Stimulated activated effector memory CD8-positive, alpha-beta T cell treated with anti-CD3 and anti-CD28 coated beads, Interleukin-12 subunit alpha, Interleukin-12 subunit beta, amount 100 ng/mL, for 72 hours (primary cell): ENCODE measurements at regions not wholly inside any gene's neighbourhood (a gene's known extent, or its start where the extent isn't known, plus 50 kb on each side); places are given as distances from the start of the nearest gene placed in this dataset.

Source experiments
- ATAC-seq: fragments of 150-1000 bp; cut with Tn5 transposase; 2 replicates; pipeline ENCODE4 v1.10.0; 2021
- DNase-seq, 2 donors: peaks; one replicate each; pipeline ENCODE4 v3.0.0; 2021 to 2022; ENCODE audit warnings: low spot score in 2 of 2
- H3K27ac Mint-ChIP-seq: one replicate; pipeline ENCODE4 v1.8.0; 2022; ENCODE audit warnings: mild to moderate bottlenecking, mixed read lengths
- H3K36me3 Mint-ChIP-seq: one replicate; pipeline ENCODE4 v1.8.0; 2022; ENCODE audit warnings: mild to moderate bottlenecking, mixed read lengths
- H3K4me1 Mint-ChIP-seq: one replicate; pipeline ENCODE4 v1.8.0; 2022; ENCODE audit warnings: mixed read lengths
- H3K4me3 Mint-ChIP-seq: one replicate; pipeline ENCODE4 v1.8.0; 2022; ENCODE audit warnings: mild to moderate bottlenecking, mixed read lengths
- H3K9me3 Mint-ChIP-seq: one replicate; pipeline ENCODE4 v1.8.0; 2022; ENCODE audit warnings: mixed read lengths

DNA sequence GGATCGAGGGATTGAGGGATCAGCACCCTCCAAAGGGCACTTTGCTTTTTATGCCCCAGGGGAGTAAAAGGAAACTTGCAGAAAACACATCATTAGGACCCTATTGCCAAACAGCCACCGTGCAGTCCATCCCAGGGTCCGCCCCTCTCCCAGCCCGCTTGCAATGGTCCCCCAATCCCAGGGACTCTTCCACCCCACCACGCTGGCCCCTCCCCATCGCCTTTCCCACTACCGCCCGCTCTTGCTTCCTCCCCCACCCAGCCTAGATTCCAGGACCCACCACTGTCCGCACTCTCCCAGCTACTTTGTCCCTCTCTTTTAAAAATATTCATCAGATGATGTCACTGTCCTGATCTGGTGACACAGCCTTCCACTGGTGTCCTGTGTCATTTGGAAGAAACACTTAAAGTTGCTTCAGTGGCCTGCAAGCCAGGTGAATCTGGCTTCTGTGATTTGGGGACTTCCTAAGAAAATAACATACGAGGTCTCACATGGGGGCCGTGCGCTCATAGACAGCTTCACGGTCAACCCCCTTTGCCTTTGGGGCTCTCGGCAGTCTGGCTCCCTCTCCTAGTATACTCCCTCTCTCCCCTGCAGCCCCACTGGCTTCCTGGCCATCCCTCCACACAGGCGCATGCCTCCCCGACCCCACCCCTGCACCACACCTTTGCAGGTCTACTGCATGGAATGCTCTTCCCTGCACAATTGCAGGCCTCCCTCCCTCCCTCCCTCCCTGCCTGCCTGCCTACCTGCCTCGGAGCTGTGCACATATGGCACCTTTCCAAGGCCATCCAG lies 127.9 kb downstream of the RBFOX3 start:
- Mint-ChIP-seq H3K36me3 (no peaks in the 10 kb centered on the region), H3K9me3 (no peaks in the 10 kb centered on the region), H3K4me3 (no peak overlapping the region), H3K27ac (no peak overlapping the region), H3K4me1 (no peaks in the 10 kb centered on the region)
- no peak for DNase-seq
- ATAC-seq: no peak

DNA sequence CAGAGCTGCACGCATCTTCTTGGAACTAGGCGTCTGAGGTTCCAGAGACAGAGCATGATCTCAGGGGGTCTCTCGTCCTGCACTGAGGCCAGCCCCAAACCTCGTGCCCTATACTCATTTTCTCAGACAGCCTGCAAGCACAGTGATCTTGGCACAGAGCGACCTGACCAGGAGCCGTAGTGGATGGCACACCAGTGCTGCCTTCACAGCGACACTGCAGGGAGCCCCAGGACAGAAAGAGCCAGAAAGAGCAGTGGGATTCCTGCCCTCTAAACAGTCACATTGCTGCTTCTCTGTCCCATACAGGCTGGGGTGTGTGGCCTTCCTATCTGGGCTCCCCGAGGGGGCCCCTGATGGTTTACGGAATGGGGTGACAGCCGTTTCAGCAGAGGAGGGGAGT lies 131.0 kb downstream of the RBFOX3 start:
- DNase-seq (no peak), ATAC-seq (no peak)
- Mint-ChIP-seq H3K4me1 (peaks cover 5% of the 10 kb centered on the region), H3K27ac (no peak overlapping the region), H3K36me3 (no peaks in the 10 kb centered on the region), H3K9me3 (no peaks in the 10 kb centered on the region), H3K4me3 (no peak overlapping the region)

DNA sequence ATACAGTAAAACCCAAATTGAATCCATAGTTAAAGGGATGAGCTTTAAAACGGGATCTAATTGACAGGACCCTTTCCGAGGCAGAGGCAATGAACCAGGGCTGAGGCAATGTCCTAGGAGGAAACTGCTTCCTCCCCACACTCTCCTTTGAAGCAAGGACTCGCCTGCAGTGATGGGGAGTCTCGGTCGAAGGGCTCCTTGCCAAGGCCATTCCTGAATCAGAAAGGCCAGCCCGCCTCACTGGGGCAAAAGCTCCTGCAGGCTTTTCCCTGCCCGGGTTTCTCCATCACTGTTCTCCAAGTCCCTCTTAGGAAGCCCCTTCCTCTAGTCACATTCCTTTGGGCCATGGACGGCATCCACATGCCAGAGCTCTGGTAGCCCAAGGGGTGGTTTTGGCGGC lies 132.0 kb downstream of the RBFOX3 start:
- Mint-ChIP-seq H3K4me3 (no peak overlapping the region), H3K4me1 (peaks cover 6% of the 10 kb centered on the region)
- no peak for ATAC-seq

DNA sequence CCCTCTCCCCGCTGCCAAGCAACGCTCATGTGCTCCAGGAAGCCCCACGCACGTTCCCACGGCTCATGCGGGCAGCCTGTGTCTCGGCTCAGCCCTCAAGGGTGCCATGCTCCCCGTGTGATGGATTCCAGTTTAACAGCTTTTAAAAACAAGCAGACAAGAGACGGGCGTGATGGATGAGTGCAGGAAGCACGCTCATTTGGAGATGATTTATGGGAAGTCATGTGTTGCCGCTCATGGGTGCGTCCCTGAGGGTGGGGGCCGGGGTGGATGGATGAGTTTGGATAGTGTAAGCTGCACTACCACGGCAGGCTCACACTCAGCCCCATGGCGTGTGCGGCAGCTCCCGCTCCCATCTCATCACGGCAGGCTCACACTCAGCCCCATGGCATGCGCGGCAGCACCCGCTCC lies 132.8 kb downstream of the RBFOX3 start:
- Mint-ChIP-seq H3K4me1 (peaks cover 6% of the 10 kb centered on the region), H3K9me3 (no peaks in the 10 kb centered on the region), H3K27ac (no peak overlapping the region), H3K36me3 (no peaks in the 10 kb centered on the region), H3K4me3 (no peak overlapping the region)
- DNase-seq (no peak), ATAC-seq (no peak)

More for the DNA sequence above, 132.0 kb downstream of the RBFOX3 start:
- H3K36me3 Mint-ChIP-seq: no peaks in the 10 kb centered on the region
- H3K27ac Mint-ChIP-seq: no peak overlapping the region
- no peaks in the 10 kb centered on the region for H3K9me3 Mint-ChIP-seq
- no peak for DNase-seq

DNA sequence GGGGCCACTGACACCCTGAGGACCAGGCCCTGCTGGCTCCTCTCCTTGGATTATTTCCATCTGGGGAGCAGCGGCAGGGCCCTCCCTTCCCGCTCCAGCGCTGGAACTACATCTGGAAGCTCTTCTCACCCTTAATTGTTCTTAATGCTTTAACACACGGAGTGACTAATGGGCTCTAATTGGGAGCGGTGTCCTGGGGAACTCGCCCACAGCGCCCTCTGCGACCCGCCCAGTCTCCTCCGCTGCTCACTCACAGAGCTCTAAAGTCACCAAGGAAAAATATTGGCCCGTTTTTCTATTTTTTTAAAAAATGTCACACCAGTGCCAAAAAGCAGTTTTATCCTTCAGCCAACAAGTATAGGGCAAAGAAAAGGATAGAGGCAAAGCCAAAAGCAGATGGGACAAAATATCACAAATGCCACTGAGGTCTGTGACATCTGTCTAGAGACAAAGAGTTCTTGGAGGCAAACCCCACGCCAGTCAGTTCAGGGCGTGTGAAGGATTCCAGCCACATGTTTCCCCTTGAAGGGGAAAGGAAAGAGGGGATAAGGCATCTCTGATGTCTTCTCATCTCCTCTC lies 134.7 kb downstream of the RBFOX3 start:
- ATAC-seq (no peak), DNase-seq (no peak)
- peaks cover 6% of the 10 kb centered on the region for H3K4me1 Mint-ChIP-seq

DNA sequence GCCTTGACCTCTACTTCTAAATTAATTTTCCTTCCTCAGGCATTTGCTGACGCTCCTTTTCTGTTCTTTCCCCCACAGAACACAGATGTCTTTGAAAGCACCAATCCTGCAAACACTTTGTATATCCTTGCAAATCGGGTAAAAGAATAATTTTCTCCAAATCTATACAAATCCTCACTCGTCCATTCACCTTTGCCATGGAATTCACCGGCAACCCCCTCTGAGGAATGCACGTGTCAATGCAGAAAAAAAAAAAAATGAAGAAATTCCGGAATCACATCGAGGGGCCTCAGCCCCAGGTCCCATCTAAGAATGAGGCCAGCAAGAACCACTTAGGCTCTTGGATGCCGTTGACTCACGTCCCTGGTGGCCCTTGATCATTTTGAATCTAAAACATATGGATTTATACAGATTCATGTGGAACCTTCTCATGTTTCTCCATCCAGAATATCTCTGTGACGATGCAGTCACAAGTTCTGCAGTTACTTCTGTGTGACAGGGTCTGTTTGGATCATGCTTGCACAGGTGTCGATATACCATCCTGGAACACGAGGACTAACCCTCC lies 136.9 kb downstream of the RBFOX3 start:
- ATAC-seq (no peak), DNase-seq (no peak)
- H3K9me3 Mint-ChIP-seq: no peaks in the 10 kb centered on the region
- no peaks in the 10 kb centered on the region for H3K36me3 Mint-ChIP-seq
- H3K4me3 Mint-ChIP-seq: no peak overlapping the region
- H3K27ac Mint-ChIP-seq: no peak overlapping the region
- peaks cover 6% of the 10 kb centered on the region for H3K4me1 Mint-ChIP-seq

More for the DNA sequence above, 134.7 kb downstream of the RBFOX3 start:
- no peaks in the 10 kb centered on the region for H3K9me3 Mint-ChIP-seq
- no peak overlapping the region for H3K4me3 Mint-ChIP-seq
- no peak overlapping the region for H3K27ac Mint-ChIP-seq
- no peaks in the 10 kb centered on the region for H3K36me3 Mint-ChIP-seq

DNA sequence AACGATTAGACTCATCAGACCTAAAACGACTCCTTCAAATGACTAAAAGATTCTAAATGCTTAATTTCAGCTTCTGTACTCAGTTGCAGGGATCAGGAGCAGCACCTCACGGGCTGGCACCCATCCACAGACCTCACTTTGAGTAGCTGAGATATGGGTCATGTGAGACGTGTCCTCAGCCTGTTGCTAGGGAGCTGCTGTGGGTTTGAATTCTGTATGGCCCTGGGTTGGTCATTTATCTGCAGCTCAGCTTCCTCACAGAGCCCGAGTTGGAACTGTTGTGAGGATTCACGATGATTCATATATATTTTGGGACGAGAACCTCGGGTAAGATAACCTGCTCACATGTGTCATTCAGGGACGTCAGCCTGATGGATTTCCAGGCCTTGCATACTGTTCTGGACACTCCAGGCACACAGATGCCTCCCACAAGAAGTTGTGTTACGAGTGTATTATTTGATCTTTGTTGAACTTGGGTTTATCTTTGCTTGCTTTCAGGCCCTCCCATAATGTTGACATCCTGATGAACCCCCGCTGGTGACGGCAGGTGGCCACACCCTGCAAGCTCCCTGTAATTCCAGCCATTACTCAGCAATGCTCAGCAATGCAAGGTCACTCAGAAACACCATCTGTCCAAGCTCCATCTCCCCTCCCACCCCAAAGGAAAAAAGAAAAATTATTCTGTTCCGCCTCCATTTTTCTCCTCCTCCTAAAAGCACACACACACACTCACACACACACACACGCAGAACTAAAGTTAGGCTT lies 137.6 kb downstream of the RBFOX3 start:
- H3K36me3 Mint-ChIP-seq: no peaks in the 10 kb centered on the region
- no peak overlapping the region for H3K27ac Mint-ChIP-seq
- H3K4me1 Mint-ChIP-seq: peaks cover 6% of the 10 kb centered on the region
- no peaks in the 10 kb centered on the region for H3K9me3 Mint-ChIP-seq
- H3K4me3 Mint-ChIP-seq: no peak overlapping the region
- no peak for ATAC-seq
- no peak for DNase-seq

DNA sequence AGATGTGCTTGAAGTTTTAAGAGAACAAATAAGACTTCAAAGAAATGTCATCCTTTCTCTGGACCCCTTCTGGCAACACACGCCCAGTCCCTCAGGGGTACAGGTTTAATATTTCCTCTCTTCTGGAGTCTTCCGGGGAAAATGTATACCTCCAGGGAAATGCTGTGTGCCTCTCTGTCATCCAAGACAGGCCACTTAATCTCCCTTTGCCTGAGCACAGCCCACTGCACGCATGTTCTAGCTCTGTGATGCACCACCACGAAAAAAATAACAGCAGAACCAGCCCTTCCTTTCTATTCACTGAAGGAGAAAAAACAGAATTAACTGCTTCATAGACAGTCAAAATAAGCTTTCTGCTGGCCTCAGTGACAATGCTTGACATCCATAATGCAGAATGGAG lies 140.1 kb downstream of the RBFOX3 start:
- Mint-ChIP-seq H3K9me3 (no peaks in the 10 kb centered on the region), H3K4me1 (peaks cover 6% of the 10 kb centered on the region), H3K36me3 (no peaks in the 10 kb centered on the region), H3K4me3 (no peak overlapping the region), H3K27ac (no peak overlapping the region)
- DNase-seq (no peak), ATAC-seq (no peak)

DNA sequence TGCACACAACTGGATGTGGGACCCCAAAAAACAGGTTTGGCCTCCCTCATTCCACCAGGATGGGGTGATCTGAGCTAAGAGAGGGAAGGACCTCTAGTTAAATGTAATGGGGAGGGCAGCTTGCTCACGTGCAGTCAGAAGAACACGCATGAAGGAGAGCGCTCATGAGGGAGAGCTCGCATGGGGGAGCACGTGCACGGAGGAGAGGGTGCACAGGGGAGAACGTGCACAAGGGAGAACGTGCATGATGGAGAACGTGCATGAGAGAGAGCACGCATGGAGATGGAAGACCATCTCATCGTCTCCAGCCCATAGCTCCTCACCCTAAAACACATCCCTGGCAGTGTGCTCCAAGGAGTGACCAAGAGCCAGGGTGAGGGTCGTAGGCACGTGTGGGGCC lies 141.2 kb downstream of the RBFOX3 start:
- DNase-seq (no peak), ATAC-seq (no peak)
- no peaks in the 10 kb centered on the region for H3K36me3 Mint-ChIP-seq
- H3K9me3 Mint-ChIP-seq: no peaks in the 10 kb centered on the region
- H3K4me3 Mint-ChIP-seq: no peak overlapping the region
- no peaks in the 10 kb centered on the region for H3K4me1 Mint-ChIP-seq
- no peak overlapping the region for H3K27ac Mint-ChIP-seq

DNA sequence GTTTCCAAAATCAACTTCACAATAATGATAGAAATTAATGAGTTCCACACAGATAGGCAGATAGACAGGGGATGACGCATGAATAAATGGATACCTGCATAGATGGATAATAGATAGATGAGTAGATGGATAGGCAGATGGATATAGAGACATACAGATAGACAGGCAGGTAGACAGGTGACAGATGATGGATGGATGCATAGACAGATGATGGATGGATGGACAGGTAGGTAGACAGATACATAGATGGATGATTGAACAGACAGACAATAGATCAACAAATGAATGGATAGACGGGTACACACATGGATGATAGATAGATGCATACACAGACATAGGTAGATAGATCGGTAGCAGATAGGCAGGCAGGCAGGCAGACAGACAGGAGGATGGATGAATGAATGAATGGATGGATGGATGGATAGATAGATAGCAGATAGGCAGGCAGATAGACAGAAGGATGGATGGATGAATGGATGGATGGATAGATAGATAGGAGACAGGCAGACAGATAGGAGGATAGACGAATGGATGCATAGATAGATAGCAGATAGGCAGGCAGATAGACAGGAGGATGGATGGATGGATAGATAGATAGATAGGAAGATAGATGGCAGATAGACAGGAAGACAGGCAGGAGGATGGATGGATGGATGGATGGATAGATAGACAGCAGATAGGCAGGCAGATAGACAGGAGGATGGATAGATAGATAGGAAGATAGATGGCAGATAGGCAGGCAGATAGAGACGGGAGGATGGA lies 142.5 kb downstream of the RBFOX3 start:
- Mint-ChIP-seq H3K9me3 (no peaks in the 10 kb centered on the region), H3K4me1 (no peaks in the 10 kb centered on the region), H3K27ac (no peak overlapping the region), H3K36me3 (no peaks in the 10 kb centered on the region), H3K4me3 (no peak overlapping the region)
- ATAC-seq (no peak), DNase-seq (no peak)

DNA sequence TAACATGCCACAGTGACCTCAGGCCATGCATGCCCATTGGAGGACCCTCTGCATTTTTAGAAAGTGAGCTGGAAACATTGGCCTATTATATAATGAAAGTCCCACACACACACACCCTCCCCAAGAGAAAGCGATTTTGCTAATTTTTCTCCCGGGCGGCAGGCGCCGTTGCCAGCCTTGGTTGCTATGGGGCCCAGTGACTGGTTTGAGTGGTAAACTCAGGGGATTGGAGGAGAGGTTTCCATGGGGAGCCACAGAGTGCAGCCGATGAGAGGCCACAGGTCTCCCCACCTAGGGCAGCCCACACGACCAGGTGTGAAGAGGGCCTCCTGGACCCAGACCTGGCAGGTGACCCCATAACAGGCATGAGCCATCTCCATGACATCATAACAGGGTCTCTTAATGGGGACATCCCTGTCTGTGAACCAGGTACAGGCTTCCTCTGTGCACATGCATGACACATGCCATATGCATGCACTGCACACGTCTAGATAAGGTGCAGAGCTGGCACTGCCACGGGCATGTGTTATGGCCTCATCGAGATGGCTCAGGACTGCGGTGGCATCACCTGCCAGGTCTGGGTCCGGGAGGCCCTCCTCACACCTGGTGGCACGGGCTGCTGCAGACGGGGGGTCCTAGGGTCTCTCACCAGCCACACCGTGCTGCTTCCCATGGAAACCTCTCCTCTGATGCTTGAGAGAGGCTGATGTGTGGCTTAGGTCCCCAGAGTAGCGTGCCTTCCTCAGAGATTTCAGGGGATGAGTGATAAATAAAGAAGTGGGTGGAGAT lies 144.1 kb downstream of the RBFOX3 start:
- no peak for DNase-seq
- H3K36me3 Mint-ChIP-seq: no peaks in the 10 kb centered on the region
- no peak for ATAC-seq
- no peaks in the 10 kb centered on the region for H3K9me3 Mint-ChIP-seq
- no peak overlapping the region for H3K4me3 Mint-ChIP-seq
- no peak overlapping the region for H3K27ac Mint-ChIP-seq
- H3K4me1 Mint-ChIP-seq: no peaks in the 10 kb centered on the region

DNA sequence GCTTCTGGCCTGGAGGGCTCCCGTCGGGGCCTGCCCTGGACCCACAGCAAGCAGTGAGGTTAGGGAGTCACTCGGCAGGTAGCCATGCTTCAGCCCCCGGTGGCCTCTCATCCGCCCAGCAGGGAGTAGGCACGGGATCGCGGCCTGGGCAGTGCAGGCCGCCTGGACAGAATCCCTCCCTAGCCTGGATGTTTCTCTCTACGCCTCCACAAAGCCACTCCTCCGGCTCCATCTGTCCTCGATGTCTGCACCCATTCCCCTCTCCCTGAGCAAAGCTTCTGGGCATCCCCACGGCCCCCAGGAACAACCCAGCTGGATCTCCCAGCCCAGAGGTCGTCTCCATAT lies 145.2 kb downstream of the RBFOX3 start:
- ATAC-seq: no peak
- no peak for DNase-seq
- Mint-ChIP-seq H3K4me1 (no peaks in the 10 kb centered on the region), H3K36me3 (no peaks in the 10 kb centered on the region), H3K27ac (no peak overlapping the region), H3K9me3 (no peaks in the 10 kb centered on the region), H3K4me3 (no peak overlapping the region)

DNA sequence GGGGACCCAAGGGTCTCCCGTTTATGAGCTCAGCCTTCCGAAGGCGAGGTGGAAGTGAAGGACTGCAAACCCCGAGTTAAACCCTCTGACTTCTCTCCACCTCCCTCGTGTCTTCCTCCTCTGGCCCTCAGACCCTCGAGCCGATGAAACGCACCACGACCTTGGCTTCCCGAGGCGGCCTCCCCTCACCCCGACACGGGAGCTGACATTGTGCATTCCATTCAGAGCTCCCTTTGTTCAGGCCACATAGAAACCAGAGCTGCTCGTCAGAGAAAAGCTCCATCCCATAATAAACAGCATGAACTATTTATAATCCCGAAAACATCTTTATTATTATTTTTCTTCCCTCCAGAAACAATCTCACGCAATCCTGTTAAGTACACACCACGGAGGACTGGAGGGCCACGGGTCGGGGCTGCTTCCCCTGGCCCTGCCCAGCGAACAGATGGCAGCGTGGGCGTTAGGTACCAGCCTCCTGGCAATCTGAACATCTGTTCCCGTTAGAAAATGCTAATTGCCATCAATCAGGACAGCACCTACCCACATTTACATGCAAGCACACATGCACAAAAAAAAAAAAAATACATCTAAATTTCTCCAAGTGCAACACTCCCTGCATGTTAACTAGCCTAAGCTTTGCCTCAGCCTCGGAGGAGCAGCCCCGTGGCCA lies 145.7 kb downstream of the RBFOX3 start:
- Mint-ChIP-seq H3K27ac (no peak overlapping the region), H3K4me3 (no peak overlapping the region), H3K9me3 (no peaks in the 10 kb centered on the region), H3K36me3 (no peaks in the 10 kb centered on the region), H3K4me1 (no peaks in the 10 kb centered on the region)
- ATAC-seq (no peak), DNase-seq (no peak)

DNA sequence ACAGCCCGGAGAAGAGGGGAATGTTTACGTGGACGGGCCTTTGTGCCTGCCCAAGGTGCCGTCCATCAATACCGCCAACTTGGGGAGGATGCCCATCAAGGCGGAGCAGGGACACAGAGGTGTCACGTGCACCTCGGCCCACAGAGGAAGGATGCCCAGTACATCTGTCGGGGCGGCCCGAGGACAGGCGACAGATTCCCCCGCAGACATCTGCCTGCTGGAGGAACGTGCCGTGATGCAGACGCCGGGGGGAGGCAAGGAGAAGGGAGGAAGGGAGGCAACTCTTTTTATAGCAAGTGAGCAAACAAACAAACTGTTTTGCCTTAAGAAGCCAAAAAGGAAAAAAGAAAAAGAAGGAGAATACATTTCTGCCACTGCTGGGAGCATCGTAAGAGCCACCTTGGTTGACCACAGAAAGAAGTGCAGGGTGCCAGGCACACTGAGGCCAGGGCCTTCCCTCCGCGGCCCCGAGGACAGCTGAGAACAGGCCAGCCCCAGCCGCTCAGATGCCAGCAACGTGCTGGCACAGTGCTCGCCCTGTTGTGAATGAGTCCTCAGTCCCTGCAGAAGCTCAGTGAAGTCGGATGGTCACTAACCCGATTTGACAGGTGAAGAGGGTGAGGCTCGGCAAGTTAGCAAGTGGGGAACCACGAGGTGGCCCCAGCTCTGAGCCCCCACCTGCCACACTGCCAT lies 146.4 kb downstream of the RBFOX3 start:
- no peak for DNase-seq
- H3K4me1 Mint-ChIP-seq: no peaks in the 10 kb centered on the region
- no peak for ATAC-seq
- H3K9me3 Mint-ChIP-seq: no peaks in the 10 kb centered on the region
- H3K4me3 Mint-ChIP-seq: no peak overlapping the region
- H3K36me3 Mint-ChIP-seq: no peaks in the 10 kb centered on the region
- no peak overlapping the region for H3K27ac Mint-ChIP-seq
